Neural cell (in vitro differentiated cells): ENCODE measurements at regions not wholly inside any gene's neighbourhood (a gene's known extent, or its start where the extent isn't known, plus 50 kb on each side); places are given as distances from the start of the nearest gene placed in this dataset.

ENCODE experiments used
- CTCF ChIP-seq: fragments of 450-650 bp; IDR thresholded peaks from 2 replicates; pipeline ENCODE4 v1.5.1; 2014; ENCODE audit warnings: antibody characterized with exemption, mild to moderate bottlenecking, moderate library complexity; ENCODE audit not compliant: poor library complexity, severe bottlenecking
- EP300 ChIP-seq: fragments of 450-650 bp; conservative IDR thresholded peaks from 2 replicates; pipeline ENCODE4 v1.6.1; 2014; ENCODE audit warnings: antibody characterized with exemption, mild to moderate bottlenecking, moderate library complexity; ENCODE audit not compliant: poor library complexity, severe bottlenecking
- POLR2AphosphoS5 ChIP-seq: IDR thresholded peaks from 2 replicates; pipeline ENCODE4 v1.6.1; 2012
- RAD21 ChIP-seq: fragments of 450-650 bp; conservative IDR thresholded peaks from 2 replicates; pipeline ENCODE4 v1.6.1; 2014; ENCODE audit warnings: antibody characterized with exemption, mild to moderate bottlenecking, moderate library complexity
- SMC3 ChIP-seq: fragments of 450-650 bp; conservative IDR thresholded peaks from 2 replicates; pipeline ENCODE4 v1.6.1; 2014; ENCODE audit warnings: antibody characterized with exemption, mild to moderate bottlenecking, moderate library complexity; ENCODE audit not compliant: poor library complexity
- TF ChIP-seq, protein P1 (sequence below): IDR thresholded peaks from 2 replicates; pipeline ENCODE4 v1.6.1; 2012; ENCODE audit warnings: borderline replicate concordance

- TF ChIP-seq CTCF (no peak), SMC3 (no peak), POLR2AphosphoS5 (no peak), RAD21 (no peak), EP300 (no peak)
- TF ChIP-seq, protein P1, sequence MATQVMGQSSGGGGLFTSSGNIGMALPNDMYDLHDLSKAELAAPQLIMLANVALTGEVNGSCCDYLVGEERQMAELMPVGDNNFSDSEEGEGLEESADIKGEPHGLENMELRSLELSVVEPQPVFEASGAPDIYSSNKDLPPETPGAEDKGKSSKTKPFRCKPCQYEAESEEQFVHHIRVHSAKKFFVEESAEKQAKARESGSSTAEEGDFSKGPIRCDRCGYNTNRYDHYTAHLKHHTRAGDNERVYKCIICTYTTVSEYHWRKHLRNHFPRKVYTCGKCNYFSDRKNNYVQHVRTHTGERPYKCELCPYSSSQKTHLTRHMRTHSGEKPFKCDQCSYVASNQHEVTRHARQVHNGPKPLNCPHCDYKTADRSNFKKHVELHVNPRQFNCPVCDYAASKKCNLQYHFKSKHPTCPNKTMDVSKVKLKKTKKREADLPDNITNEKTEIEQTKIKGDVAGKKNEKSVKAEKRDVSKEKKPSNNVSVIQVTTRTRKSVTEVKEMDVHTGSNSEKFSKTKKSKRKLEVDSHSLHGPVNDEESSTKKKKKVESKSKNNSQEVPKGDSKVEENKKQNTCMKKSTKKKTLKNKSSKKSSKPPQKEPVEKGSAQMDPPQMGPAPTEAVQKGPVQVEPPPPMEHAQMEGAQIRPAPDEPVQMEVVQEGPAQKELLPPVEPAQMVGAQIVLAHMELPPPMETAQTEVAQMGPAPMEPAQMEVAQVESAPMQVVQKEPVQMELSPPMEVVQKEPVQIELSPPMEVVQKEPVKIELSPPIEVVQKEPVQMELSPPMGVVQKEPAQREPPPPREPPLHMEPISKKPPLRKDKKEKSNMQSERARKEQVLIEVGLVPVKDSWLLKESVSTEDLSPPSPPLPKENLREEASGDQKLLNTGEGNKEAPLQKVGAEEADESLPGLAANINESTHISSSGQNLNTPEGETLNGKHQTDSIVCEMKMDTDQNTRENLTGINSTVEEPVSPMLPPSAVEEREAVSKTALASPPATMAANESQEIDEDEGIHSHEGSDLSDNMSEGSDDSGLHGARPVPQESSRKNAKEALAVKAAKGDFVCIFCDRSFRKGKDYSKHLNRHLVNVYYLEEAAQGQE, result no peak
Measured at GRCh38 chr10:78251016-78251385, 217.3 kb downstream of the RPS24 start.
